SK-N-SH (cell line): ENCODE measurements at regions not wholly inside any gene's neighbourhood (a gene's known extent, or its start where the extent isn't known, plus 50 kb on each side); places are given as distances from the start of the nearest gene placed in this dataset.

Experiments
- CTCF ChIA-PET: fragments of 300-600, 350-600 bp; formaldehyde crosslinking; extraction: SDS; loops from one replicate; lab custom pipeline; 2021; lab: Yijun Ruan, JAX
- POLR2A ChIA-PET: fragments of 350-600 bp; sonication (Branson Sonifier 250); formaldehyde crosslinking; extraction: SDS; loops from one replicate; lab custom pipeline; 2020; ENCODE audit warnings: antibody characterized with exemption, inconsistent platforms; lab: Yijun Ruan, JAX
- DNase-seq: peaks from one replicate; pipeline ENCODE4 v3.0.0; 2012
- H2AFZ ChIP-seq: fragments of 200-600 bp; sonication (generic); 2 replicates; pipeline ENCODE4 v1.8.1; 2016; ENCODE audit warnings: antibody characterized with exemption, mild to moderate bottlenecking, low read depth
- H3F3A ChIP-seq: fragments of 200-600 bp; sonication (generic); replicated peaks from 2 replicates; pipeline ENCODE3; 2016; ENCODE audit warnings: antibody characterized with exemption, mild to moderate bottlenecking; ENCODE audit not compliant: insufficient read depth
- H3K27ac ChIP-seq, 2 experiments: fragments of 200-500 bp in 1 of 2; fragments of 200-600 bp in 1 of 2; sonication (Bioruptor generic) in 1 of 2; sonication (generic), shearing (Covaris generic) in 1 of 2; 2 replicates each; pipeline versions ENCODE4 v1.5.1 to v1.6.1; 2014 to 2016; ENCODE audit warnings: low read depth in 2 of 2, inconsistent platforms in 1 of 2, low read length in 1 of 2, mild to moderate bottlenecking in 1 of 2, mixed read lengths in 1 of 2
- H3K27me3 ChIP-seq: fragments of 200-600 bp; sonication (generic), shearing (Covaris generic); 2 replicates; pipeline ENCODE4 v1.6.1; 2016; ENCODE audit warnings: mixed run types; ENCODE audit not compliant: insufficient read depth
- H3K36me3 ChIP-seq, 2 experiments: fragments of 200-500 bp in 1 of 2; fragments of 200-600 bp in 1 of 2; sonication (Bioruptor generic) in 1 of 2; sonication (generic) in 1 of 2; replicated peaks in 1 of 2; 2 replicates each; pipeline versions ENCODE3 to v1.5.1; 2014 to 2016; ENCODE audit warnings: low read length in 1 of 2, mild to moderate bottlenecking in 1 of 2; ENCODE audit not compliant: insufficient read depth in 2 of 2, control insufficient read depth in 1 of 2
- H3K4me1 ChIP-seq, 2 experiments: fragments of 200-500 bp in 1 of 2; fragments of 200-600 bp in 1 of 2; sonication (Bioruptor generic) in 1 of 2; sonication (generic), shearing (Covaris generic) in 1 of 2; 2 replicates each; pipeline versions ENCODE4 v1.5.1 to v1.6.1; 2014 to 2016; ENCODE audit warnings: low read depth in 1 of 2, low read length in 1 of 2, mixed run types in 1 of 2; ENCODE audit not compliant: insufficient read depth in 2 of 2, control insufficient read depth in 1 of 2
- H3K4me2 ChIP-seq: fragments of 200-600 bp; sonication (generic), shearing (Covaris generic); 2 replicates; pipeline ENCODE4 v1.6.1; 2017; ENCODE audit warnings: mixed run types
- H3K4me3 ChIP-seq, 2 experiments: fragments of 200-500 bp in 1 of 2; fragments of 200-600 bp in 1 of 2; sonication (Bioruptor generic) in 1 of 2; sonication (generic), shearing (Covaris generic) in 1 of 2; 2 replicates each; pipeline versions ENCODE4 v1.5.1 to v1.8.1; 2014 to 2016; ENCODE audit warnings: low read depth in 2 of 2, inconsistent platforms in 1 of 2, low read length in 1 of 2, mild to moderate bottlenecking in 1 of 2, mixed read lengths in 1 of 2, moderate library complexity in 1 of 2
- H3K79me2 ChIP-seq: fragments of 200-600 bp; sonication (generic); 2 replicates; pipeline ENCODE4 v1.8.1; 2017; ENCODE audit warnings: mild to moderate bottlenecking; ENCODE audit not compliant: insufficient read depth
- H3K9ac ChIP-seq: fragments of 200-600 bp; sonication (generic); 2 replicates; pipeline ENCODE4 v1.6.1; 2017; ENCODE audit warnings: mixed run types
- H3K9me2 ChIP-seq: fragments of 200-600 bp; sonication (generic); 2 replicates; pipeline ENCODE4 v1.6.1; 2017; ENCODE audit warnings: mixed run types
- H3K9me3 ChIP-seq: fragments of 200-600 bp; sonication (generic); 2 replicates; pipeline ENCODE4 v1.6.1; 2017; ENCODE audit warnings: mixed run types, mild to moderate bottlenecking, moderate library complexity
- H4K20me1 ChIP-seq: fragments of 200-600 bp; sonication (generic); 2 replicates; pipeline ENCODE4 v1.6.1; 2017; ENCODE audit warnings: mild to moderate bottlenecking, mixed run types; ENCODE audit not compliant: insufficient read depth
- EP300 ChIP-seq, 2 experiments: IDR thresholded peaks; 2 replicates each; pipeline versions ENCODE4 v1.4.0 to v1.6.1; 2012; ENCODE audit warnings: borderline replicate concordance in 1 of 2, low read depth in 1 of 2, low read length in 1 of 2
- FOXM1 ChIP-seq: IDR thresholded peaks from 2 replicates; pipeline ENCODE4 v1.4.0; 2012; ENCODE audit warnings: low read depth, mild to moderate bottlenecking
- GABPA ChIP-seq: IDR thresholded peaks from 2 replicates; pipeline ENCODE4 v1.4.0; 2012; ENCODE audit warnings: low read depth, mild to moderate bottlenecking
- MEF2A ChIP-seq: IDR thresholded peaks from 2 replicates; pipeline ENCODE4 v1.4.0; 2012; ENCODE audit warnings: low read depth, borderline replicate concordance
- MXI1 ChIP-seq: IDR thresholded peaks from 2 replicates; pipeline ENCODE4 v1.6.1; 2012; ENCODE audit warnings: mild to moderate bottlenecking, low read depth, low read length, improper control_type of control experiment
- NFIC ChIP-seq: IDR thresholded peaks from 2 replicates; pipeline ENCODE4 v1.4.0; 2012; ENCODE audit warnings: borderline replicate concordance
- POLR2AphosphoS5 ChIP-seq: IDR thresholded peaks from 2 replicates; pipeline ENCODE4 v1.6.1; 2012; ENCODE audit warnings: low read depth, low read length
- RAD21 ChIP-seq: IDR thresholded peaks from 2 replicates; pipeline ENCODE4 v1.6.1; 2012; ENCODE audit warnings: mild to moderate bottlenecking, low read length
- REST ChIP-seq: IDR thresholded peaks from 2 replicates; pipeline ENCODE4 v1.6.1; 2012; ENCODE audit warnings: mild to moderate bottlenecking, low read depth, low read length, moderate library complexity
- SIN3A ChIP-seq: IDR thresholded peaks from 2 replicates; pipeline ENCODE4 v1.6.1; 2012; ENCODE audit warnings: low read depth, mild to moderate bottlenecking, low read length, moderate library complexity, borderline replicate concordance
- SMC3 ChIP-seq: IDR thresholded peaks from 2 replicates; pipeline ENCODE4 v1.6.1; 2012; ENCODE audit warnings: low read depth, low read length, improper control_type of control experiment
- TAF1 ChIP-seq: IDR thresholded peaks from 2 replicates; pipeline ENCODE4 v1.6.1; 2012; ENCODE audit warnings: low read depth, mild to moderate bottlenecking, low read length, moderate library complexity, borderline replicate concordance
- TEAD4 ChIP-seq: IDR thresholded peaks from 2 replicates; pipeline ENCODE4 v1.4.0; 2012; ENCODE audit warnings: mild to moderate bottlenecking, borderline replicate concordance; ENCODE audit not compliant: insufficient read depth
- ZBTB33 ChIP-seq: IDR thresholded peaks from 2 replicates; pipeline ENCODE4 v1.4.0; 2012; ENCODE audit warnings: low read depth, borderline replicate concordance
- WGBS: methylation state at CpG from one replicate; pipeline ENCODE4 v1.1.6; 2017; ENCODE audit warnings: low lambda C conversion rate; 5-methylcytosine and 5-hydroxymethylcytosine counted together
- TF ChIP-seq, protein P1 (sequence below): fragments of 150-350 bp; IDR thresholded peaks from 2 replicates; pipeline ENCODE4 v1.6.1; 2016; ENCODE audit warnings: mild to moderate bottlenecking, low read depth, low read length
- TF ChIP-seq, protein P2 (sequence below): fragments of 200-600 bp; sonication (generic); IDR thresholded peaks from 2 replicates; pipeline ENCODE4 v1.6.1; 2017; ENCODE audit warnings: antibody characterized with exemption, mild to moderate bottlenecking, moderate library complexity

DNA sequence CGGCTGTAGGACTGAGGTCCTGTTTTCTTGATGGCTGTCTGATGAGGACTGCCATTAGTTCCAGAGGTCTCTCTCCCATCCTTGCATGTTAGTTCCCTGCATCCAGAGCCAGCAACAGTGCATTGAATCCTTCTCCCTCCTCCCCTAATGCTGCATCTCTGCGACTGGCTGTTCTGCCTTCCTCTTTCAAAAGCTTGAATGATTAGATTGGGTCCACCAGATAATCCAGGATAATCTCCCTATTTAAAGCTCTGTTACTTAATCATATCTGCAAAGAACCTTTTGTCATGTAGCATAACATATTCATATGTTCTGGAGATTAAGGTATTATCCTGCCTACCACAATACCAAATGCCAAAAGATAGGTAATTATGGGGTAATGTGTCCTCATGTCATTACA lies 377.5 kb downstream of the GPATCH2 start:
- Histone ChIP-seq H3K9me2 (no peaks in the 10 kb centered on the region), H3K9ac (no peak overlapping the region), H3K27me3 (no peaks in the 10 kb centered on the region), H3K4me3 (no peak overlapping the region), H4K20me1 (no peaks in the 10 kb centered on the region), H3K9me3 (no peaks in the 10 kb centered on the region), H3F3A (no peaks in the 10 kb centered on the region), H2AFZ (no peak overlapping the region), H3K4me1 (no peaks in the 10 kb centered on the region; a peak in 1 of 4 replicates), H3K4me2 (no peak overlapping the region), H3K79me2 (no peaks in the 10 kb centered on the region), H3K27ac (no peak overlapping the region), H3K36me3 (no peaks in the 10 kb centered on the region)
- POLR2A ChIA-PET = no interaction called here
- no peak for DNase-seq
- CTCF ChIA-PET = no interaction called here
- TF ChIP-seq REST (no peak), MXI1 (no peak), NFIC (no peak), MEF2A (no peak), FOXM1 (no peak), SIN3A (no peak), GABPA (no peak), TAF1 (no peak), EP300 (IDR thresholded peaks at IDR 0.05; ENCODE audit: borderline replicate concordance in 1 of 2, low read depth in 1 of 2, low read length in 1 of 2) (no peak), POLR2AphosphoS5 (no peak), SMC3 (no peak)
- TF ChIP-seq, protein P1, sequence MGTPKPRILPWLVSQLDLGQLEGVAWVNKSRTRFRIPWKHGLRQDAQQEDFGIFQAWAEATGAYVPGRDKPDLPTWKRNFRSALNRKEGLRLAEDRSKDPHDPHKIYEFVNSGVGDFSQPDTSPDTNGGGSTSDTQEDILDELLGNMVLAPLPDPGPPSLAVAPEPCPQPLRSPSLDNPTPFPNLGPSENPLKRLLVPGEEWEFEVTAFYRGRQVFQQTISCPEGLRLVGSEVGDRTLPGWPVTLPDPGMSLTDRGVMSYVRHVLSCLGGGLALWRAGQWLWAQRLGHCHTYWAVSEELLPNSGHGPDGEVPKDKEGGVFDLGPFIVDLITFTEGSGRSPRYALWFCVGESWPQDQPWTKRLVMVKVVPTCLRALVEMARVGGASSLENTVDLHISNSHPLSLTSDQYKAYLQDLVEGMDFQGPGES = no peak
- 90% methylated on average over 2 of the region's 2 CpGs for WGBS

DNA sequence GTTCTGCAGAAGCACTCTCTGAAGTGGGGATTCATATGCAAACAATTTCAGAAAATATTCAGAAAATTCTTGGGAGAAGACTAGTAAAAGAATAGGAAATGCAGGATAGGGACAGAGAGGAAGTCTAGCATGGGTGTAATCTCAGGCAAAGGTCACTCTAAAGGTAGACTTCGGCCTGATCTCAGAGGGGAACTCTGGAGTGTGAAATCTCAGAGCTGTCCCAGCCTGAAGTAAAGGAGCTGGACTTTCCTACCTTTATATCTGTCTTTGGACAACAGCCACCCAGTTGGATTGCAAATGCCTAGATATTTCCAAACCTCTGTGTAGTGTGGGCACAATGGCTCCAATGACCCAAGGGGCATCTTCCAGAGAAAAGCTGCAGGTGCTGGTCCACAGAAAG lies 379.8 kb downstream of the GPATCH2 start:
- Histone ChIP-seq H2AFZ (no peak overlapping the region), H3F3A (no peaks in the 10 kb centered on the region), H3K27me3 (no peaks in the 10 kb centered on the region), H3K27ac (no peak overlapping the region), H3K4me2 (no peak overlapping the region), H3K36me3 (no peaks in the 10 kb centered on the region), H4K20me1 (no peaks in the 10 kb centered on the region), H3K9me3 (no peaks in the 10 kb centered on the region), H3K4me3 (no peak overlapping the region), H3K9ac (no peak overlapping the region), H3K9me2 (no peaks in the 10 kb centered on the region), H3K4me1 (no peaks in the 10 kb centered on the region; a peak in 1 of 4 replicates), H3K79me2 (no peaks in the 10 kb centered on the region)
- ChIA-PET POLR2A (no interaction called here), CTCF (no interaction called here)
- no peak for TF ChIP-seq GABPA
- no peak for TF ChIP-seq TEAD4
- TF ChIP-seq, protein P2, sequence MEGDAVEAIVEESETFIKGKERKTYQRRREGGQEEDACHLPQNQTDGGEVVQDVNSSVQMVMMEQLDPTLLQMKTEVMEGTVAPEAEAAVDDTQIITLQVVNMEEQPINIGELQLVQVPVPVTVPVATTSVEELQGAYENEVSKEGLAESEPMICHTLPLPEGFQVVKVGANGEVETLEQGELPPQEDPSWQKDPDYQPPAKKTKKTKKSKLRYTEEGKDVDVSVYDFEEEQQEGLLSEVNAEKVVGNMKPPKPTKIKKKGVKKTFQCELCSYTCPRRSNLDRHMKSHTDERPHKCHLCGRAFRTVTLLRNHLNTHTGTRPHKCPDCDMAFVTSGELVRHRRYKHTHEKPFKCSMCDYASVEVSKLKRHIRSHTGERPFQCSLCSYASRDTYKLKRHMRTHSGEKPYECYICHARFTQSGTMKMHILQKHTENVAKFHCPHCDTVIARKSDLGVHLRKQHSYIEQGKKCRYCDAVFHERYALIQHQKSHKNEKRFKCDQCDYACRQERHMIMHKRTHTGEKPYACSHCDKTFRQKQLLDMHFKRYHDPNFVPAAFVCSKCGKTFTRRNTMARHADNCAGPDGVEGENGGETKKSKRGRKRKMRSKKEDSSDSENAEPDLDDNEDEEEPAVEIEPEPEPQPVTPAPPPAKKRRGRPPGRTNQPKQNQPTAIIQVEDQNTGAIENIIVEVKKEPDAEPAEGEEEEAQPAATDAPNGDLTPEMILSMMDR = no peak
- TF ChIP-seq ZBTB33 = no peak
- no peak for TF ChIP-seq RAD21
- DNase-seq = no peak
- WGBS = 14% methylated on average over 1 of the region's 1 CpG
